K562 (cell line): ENCODE measurements at regions not wholly inside any gene's neighbourhood (a gene's known extent, or its start where the extent isn't known, plus 50 kb on each side); places are given as distances from the start of the nearest gene placed in this dataset.
A peak's percentile ranks its signal among the peaks of the same experiment; 100 is the strongest.

Experiments used
- BCL6 ChIP-seq: fragments of 250-450 bp; sonication (Bioruptor Pico); IDR thresholded peaks from 2 replicates; pipeline ENCODE4 v1.4.0; 2020
- E2F3 ChIP-seq: fragments of 250-450 bp; sonication (Bioruptor Pico); IDR thresholded peaks from 2 replicates; pipeline ENCODE4 v1.4.0; 2020; ENCODE audit warnings: mild to moderate bottlenecking
- FUS ChIP-seq: fragments of 200-400 bp; formaldehyde crosslinking; optimal IDR thresholded peaks from 2 replicates; pipeline ENCODE3; 2017; ENCODE audit warnings: low read depth, low read length
- HMG20A ChIP-seq: fragments of 450-650 bp; formaldehyde crosslinking; conservative IDR thresholded peaks from 2 replicates; pipeline ENCODE4 v1.4.0; 2020; ENCODE audit warnings: mild to moderate bottlenecking, mixed read lengths
- MTA1 ChIP-seq: fragments of 450-650 bp; IDR thresholded peaks from 2 replicates; pipeline ENCODE4 v1.6.1; 2017; ENCODE audit warnings: borderline replicate concordance
- NFXL1 ChIP-seq: fragments of 450-650 bp; formaldehyde crosslinking; IDR thresholded peaks from 2 replicates; pipeline ENCODE4 v1.4.0; 2021; ENCODE audit warnings: mild to moderate bottlenecking
- ZNF165 ChIP-seq: fragments of 250-450 bp; sonication (Bioruptor Pico); IDR thresholded peaks from 2 replicates; pipeline ENCODE4 v1.4.0; 2020; ENCODE audit warnings: borderline replicate concordance
- TF ChIP-seq, protein P1 (sequence below): fragments of 250-450 bp; sonication (Bioruptor Pico); IDR thresholded peaks from 2 replicates; pipeline ENCODE4 v1.4.0; 2020; ENCODE audit warnings: mild to moderate bottlenecking, moderate library complexity
- TF ChIP-seq, protein P2 (sequence below): fragments of 250-450 bp; sonication (Bioruptor Pico); IDR thresholded peaks from 2 replicates; pipeline ENCODE4 v1.8.0; 2022; ENCODE audit warnings: moderate library complexity, mild to moderate bottlenecking, inconsistent platforms
- TF ChIP-seq, protein P3 (sequence below), 2 experiments: fragments of 450-650 bp; formaldehyde crosslinking in 1 of 2; IDR thresholded peaks; 2 replicates each; pipeline versions ENCODE4 v1.4.0 to v1.6.1; 2014 to 2020; ENCODE audit warnings: mild to moderate bottlenecking in 2 of 2, borderline replicate concordance in 1 of 2, low read depth in 1 of 2
- TF ChIP-seq, protein P4 (sequence below): fragments of 250-450 bp; sonication (Bioruptor Pico); IDR thresholded peaks from 2 replicates; pipeline ENCODE4 v1.4.0; 2020

DNA sequence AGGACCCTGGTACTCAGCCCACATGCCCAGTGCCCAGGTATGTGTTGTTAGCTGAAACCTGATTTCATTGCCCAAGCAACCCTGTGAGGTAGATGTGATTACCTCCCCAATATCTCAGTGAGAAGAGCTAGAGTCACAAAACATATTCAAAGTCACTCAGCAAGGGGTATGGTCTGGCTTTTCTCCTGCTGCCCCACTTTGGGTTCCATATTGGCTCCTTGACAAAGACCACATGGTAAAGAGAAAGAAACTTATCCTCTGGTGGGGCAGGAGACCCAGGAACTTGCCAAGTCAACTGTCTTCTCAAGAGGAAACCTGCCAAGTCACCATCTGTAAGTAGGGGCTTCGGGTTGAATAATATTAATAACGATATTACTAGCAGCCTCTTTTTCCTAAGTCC is 148.3 kb upstream of the LMCD1 start (continued):
- TF ChIP-seq, protein P1, sequence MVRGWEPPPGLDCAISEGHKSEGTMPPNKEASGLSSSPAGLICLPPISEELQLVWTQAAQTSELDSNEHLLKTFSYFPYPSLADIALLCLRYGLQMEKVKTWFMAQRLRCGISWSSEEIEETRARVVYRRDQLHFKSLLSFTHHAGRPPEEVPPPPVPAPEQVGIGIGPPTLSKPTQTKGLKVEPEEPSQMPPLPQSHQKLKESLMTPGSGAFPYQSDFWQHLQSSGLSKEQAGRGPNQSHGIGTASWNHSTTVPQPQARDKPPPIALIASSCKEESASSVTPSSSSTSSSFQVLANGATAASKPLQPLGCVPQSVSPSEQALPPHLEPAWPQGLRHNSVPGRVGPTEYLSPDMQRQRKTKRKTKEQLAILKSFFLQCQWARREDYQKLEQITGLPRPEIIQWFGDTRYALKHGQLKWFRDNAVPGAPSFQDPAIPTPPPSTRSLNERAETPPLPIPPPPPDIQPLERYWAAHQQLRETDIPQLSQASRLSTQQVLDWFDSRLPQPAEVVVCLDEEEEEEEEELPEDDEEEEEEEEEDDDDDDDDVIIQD (CRISPR knock-in tag) = no peak
- TF ChIP-seq, protein P2, sequence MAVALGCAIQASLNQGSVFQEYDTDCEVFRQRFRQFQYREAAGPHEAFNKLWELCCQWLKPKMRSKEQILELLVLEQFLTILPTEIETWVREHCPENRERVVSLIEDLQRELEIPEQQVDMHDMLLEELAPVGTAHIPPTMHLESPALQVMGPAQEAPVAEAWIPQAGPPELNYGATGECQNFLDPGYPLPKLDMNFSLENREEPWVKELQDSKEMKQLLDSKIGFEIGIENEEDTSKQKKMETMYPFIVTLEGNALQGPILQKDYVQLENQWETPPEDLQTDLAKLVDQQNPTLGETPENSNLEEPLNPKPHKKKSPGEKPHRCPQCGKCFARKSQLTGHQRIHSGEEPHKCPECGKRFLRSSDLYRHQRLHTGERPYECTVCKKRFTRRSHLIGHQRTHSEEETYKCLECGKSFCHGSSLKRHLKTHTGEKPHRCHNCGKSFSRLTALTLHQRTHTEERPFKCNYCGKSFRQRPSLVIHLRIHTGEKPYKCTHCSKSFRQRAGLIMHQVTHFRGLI (CRISPR knock-in tag) = 0 out of 2 replicates have a peak, but pooled peaks have one; percentile 62
- TF ChIP-seq NFXL1 (CRISPR knock-in tag) (0 out of 2 replicates have a peak, but pooled peaks have one; percentile 21), E2F3 (CRISPR knock-in tag) (peak; percentile 75; the same call in 1 of the 2 replicates), FUS (no peak), MTA1 (no peak), ZNF165 (CRISPR knock-in tag) (peak; percentile 44; the same call in 1 of the 2 replicates), HMG20A (CRISPR knock-in tag) (0 out of 2 replicates have a peak, but pooled peaks have one; percentile 38), BCL6 (no peak)
- TF ChIP-seq, protein P3, sequence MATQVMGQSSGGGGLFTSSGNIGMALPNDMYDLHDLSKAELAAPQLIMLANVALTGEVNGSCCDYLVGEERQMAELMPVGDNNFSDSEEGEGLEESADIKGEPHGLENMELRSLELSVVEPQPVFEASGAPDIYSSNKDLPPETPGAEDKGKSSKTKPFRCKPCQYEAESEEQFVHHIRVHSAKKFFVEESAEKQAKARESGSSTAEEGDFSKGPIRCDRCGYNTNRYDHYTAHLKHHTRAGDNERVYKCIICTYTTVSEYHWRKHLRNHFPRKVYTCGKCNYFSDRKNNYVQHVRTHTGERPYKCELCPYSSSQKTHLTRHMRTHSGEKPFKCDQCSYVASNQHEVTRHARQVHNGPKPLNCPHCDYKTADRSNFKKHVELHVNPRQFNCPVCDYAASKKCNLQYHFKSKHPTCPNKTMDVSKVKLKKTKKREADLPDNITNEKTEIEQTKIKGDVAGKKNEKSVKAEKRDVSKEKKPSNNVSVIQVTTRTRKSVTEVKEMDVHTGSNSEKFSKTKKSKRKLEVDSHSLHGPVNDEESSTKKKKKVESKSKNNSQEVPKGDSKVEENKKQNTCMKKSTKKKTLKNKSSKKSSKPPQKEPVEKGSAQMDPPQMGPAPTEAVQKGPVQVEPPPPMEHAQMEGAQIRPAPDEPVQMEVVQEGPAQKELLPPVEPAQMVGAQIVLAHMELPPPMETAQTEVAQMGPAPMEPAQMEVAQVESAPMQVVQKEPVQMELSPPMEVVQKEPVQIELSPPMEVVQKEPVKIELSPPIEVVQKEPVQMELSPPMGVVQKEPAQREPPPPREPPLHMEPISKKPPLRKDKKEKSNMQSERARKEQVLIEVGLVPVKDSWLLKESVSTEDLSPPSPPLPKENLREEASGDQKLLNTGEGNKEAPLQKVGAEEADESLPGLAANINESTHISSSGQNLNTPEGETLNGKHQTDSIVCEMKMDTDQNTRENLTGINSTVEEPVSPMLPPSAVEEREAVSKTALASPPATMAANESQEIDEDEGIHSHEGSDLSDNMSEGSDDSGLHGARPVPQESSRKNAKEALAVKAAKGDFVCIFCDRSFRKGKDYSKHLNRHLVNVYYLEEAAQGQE (IDR thresholded peaks at IDR 0.05; ENCODE audit: borderline replicate concordance) = no peak
- TF ChIP-seq, protein P3 (CRISPR knock-in tag; IDR thresholded peaks at IDR 0.05; ENCODE audit: low read depth) = no peak
- TF ChIP-seq, protein P4, sequence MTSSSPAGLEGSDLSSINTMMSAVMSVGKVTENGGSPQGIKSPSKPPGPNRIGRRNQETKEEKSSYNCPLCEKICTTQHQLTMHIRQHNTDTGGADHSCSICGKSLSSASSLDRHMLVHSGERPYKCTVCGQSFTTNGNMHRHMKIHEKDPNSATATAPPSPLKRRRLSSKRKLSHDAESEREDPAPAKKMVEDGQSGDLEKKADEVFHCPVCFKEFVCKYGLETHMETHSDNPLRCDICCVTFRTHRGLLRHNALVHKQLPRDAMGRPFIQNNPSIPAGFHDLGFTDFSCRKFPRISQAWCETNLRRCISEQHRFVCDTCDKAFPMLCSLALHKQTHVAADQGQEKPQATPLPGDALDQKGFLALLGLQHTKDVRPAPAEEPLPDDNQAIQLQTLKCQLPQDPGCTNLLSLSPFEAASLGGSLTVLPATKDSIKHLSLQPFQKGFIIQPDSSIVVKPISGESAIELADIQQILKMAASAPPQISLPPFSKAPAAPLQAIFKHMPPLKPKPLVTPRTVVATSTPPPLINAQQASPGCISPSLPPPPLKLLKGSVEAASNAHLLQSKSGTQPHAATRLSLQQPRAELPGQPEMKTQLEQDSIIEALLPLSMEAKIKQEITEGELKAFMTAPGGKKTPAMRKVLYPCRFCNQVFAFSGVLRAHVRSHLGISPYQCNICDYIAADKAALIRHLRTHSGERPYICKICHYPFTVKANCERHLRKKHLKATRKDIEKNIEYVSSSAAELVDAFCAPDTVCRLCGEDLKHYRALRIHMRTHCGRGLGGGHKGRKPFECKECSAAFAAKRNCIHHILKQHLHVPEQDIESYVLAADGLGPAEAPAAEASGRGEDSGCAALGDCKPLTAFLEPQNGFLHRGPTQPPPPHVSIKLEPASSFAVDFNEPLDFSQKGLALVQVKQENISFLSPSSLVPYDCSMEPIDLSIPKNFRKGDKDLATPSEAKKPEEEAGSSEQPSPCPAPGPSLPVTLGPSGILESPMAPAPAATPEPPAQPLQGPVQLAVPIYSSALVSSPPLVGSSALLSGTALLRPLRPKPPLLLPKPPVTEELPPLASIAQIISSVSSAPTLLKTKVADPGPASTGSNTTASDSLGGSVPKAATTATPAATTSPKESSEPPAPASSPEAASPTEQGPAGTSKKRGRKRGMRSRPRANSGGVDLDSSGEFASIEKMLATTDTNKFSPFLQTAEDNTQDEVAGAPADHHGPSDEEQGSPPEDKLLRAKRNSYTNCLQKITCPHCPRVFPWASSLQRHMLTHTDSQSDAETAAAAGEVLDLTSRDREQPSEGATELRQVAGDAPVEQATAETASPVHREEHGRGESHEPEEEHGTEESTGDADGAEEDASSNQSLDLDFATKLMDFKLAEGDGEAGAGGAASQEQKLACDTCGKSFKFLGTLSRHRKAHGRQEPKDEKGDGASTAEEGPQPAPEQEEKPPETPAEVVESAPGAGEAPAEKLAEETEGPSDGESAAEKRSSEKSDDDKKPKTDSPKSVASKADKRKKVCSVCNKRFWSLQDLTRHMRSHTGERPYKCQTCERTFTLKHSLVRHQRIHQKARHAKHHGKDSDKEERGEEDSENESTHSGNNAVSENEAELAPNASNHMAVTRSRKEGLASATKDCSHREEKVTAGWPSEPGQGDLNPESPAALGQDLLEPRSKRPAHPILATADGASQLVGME (CRISPR knock-in tag) = 0 out of 2 replicates have a peak, but pooled peaks have one; percentile 10
